ENCODE measurements at regions not wholly inside any gene's neighbourhood (a gene's known extent, or its start where the extent isn't known, plus 50 kb on each side); places are given as distances from the start of the nearest gene placed in this dataset.
"Not testable (repeated sequence)": the region's sequence is repeated elsewhere in the genome, so short reads cannot be mapped to it uniquely, and the experiment has no call there.

- no peak for DNase-seq (ENCODE audit: low read depth in 2 of 3, low spot score in 1 of 3)
These were observed 301.0 kb downstream of the TBC1D4 start for GRCh38 chr13:75180805-75181455.

- no peak for DNase-seq (ENCODE audit: low read depth in 2 of 3, low spot score in 1 of 3)
These were observed 303.5 kb downstream of the TBC1D4 start for GRCh38 chr13:75178436-75178835.

- no peak for DNase-seq (ENCODE audit: low read depth in 2 of 3, low spot score in 1 of 3)
These were observed 306.4 kb downstream of the TBC1D4 start for GRCh38 chr13:75175575-75175974.

- not testable (repeated sequence) for DNase-seq (ENCODE audit: low read depth in 2 of 3, low spot score in 1 of 3)
These were observed 306.9 kb downstream of the TBC1D4 start for GRCh38 chr13:75175097-75175496.

- DNase-seq (ENCODE audit: low read depth in 2 of 3, low spot score in 1 of 3): no peak
These were observed 307.5 kb downstream of the TBC1D4 start for GRCh38 chr13:75174481-75174880.

- no peak for DNase-seq (ENCODE audit: low read depth in 2 of 3, low spot score in 1 of 3)
These were observed 308.3 kb downstream of the TBC1D4 start for GRCh38 chr13:75173457-75174356.

GRCh38 chr13:75170311-75170710, 311.7 kb downstream of the TBC1D4 start:
- DNase-seq (ENCODE audit: low read depth in 2 of 3, low spot score in 1 of 3): no peak

- no peak for DNase-seq (ENCODE audit: low read depth in 2 of 3, low spot score in 1 of 3)
These were observed 316.3 kb downstream of the TBC1D4 start for GRCh38 chr13:75165543-75166230.

GRCh38 chr13:75161804-75162203, 320.2 kb downstream of the TBC1D4 start:
- no peak for DNase-seq (ENCODE audit: low read depth in 2 of 3, low spot score in 1 of 3)

- DNase-seq (ENCODE audit: low read depth in 2 of 3, low spot score in 1 of 3): no peak
These were observed 321.0 kb downstream of the TBC1D4 start for GRCh38 chr13:75160984-75161383.

GRCh38 chr13:75154331-75154730, 327.6 kb downstream of the TBC1D4 start:
- DNase-seq (ENCODE audit: low read depth in 2 of 3, low spot score in 1 of 3): no peak

GRCh38 chr13:75153834-75154233, 328.1 kb downstream of the TBC1D4 start:
- DNase-seq (ENCODE audit: low read depth in 2 of 3, low spot score in 1 of 3): no peak

- DNase-seq (ENCODE audit: low read depth in 2 of 3, low spot score in 1 of 3): no peak
These were observed 328.6 kb downstream of the TBC1D4 start for GRCh38 chr13:75153386-75153785.

- DNase-seq (ENCODE audit: low read depth in 2 of 3, low spot score in 1 of 3): no peak
These were observed 330.8 kb downstream of the TBC1D4 start for GRCh38 chr13:75151081-75151643.

- no peak for DNase-seq (ENCODE audit: low read depth in 2 of 3, low spot score in 1 of 3)
These were observed 332.2 kb downstream of the TBC1D4 start for GRCh38 chr13:75149776-75150175.

GRCh38 chr13:75147946-75148345, 334.0 kb downstream of the TBC1D4 start:
- no peak for DNase-seq (ENCODE audit: low read depth in 2 of 3, low spot score in 1 of 3)

GRCh38 chr13:75146436-75146835, 335.5 kb downstream of the TBC1D4 start:
- no peak for DNase-seq (ENCODE audit: low read depth in 2 of 3, low spot score in 1 of 3)

GRCh38 chr13:75145927-75146326, 336.0 kb downstream of the TBC1D4 start:
- DNase-seq (ENCODE audit: low read depth in 2 of 3, low spot score in 1 of 3): no peak

- DNase-seq (ENCODE audit: low read depth in 2 of 3, low spot score in 1 of 3): no peak
These were observed 342.7 kb downstream of the TBC1D4 start for GRCh38 chr13:75139291-75139690.

- DNase-seq (ENCODE audit: low read depth in 2 of 3, low spot score in 1 of 3): no peak
These were observed 343.9 kb downstream of the TBC1D4 start for GRCh38 chr13:75137911-75138571.

- no peak for DNase-seq (ENCODE audit: low read depth in 2 of 3, low spot score in 1 of 3)
These were observed 345.8 kb downstream of the TBC1D4 start for GRCh38 chr13:75136151-75136550.

All from stimulated activated CD4-positive, alpha-beta T cell treated with anti-CD3 and anti-CD28 coated beads, Interleukin-12 subunit alpha, Interleukin-12 subunit beta, amount 100 ng/mL, for 48 hours (primary cell).